ENCODE measurements at regions not wholly inside any gene's neighbourhood (a gene's known extent, or its start where the extent isn't known, plus 50 kb on each side); places are given as distances from the start of the nearest gene placed in this dataset.
"Not testable (repeated sequence)": the region's sequence is repeated elsewhere in the genome, so short reads cannot be mapped to it uniquely, and the experiment has no call there.

- peak; percentile 47 for DNase-seq
- in situ Hi-C loops (cut with MboI; ENCODE audit: low sequenced_read_pairs) = no loop called here
- no peak overlapping the region for H2AFZ ChIP-seq (replicated peaks; ENCODE audit: low read length, poor library complexity)
Measured at GRCh38 chr22:25419247-25420113, 145.0 kb upstream of the GRK3 start.

GRCh38 chr22:25420114-25420441 is 144.4 kb upstream of the GRK3 start:
- H3K18ac ChIP-seq (ENCODE audit: low read depth, low read length); H3K9me3 ChIP-seq (ENCODE audit: control insufficient read depth, insufficient read depth, low read length); DNase-seq; H2BK120ac ChIP-seq (ENCODE audit: low read depth, low read length); H3K9me1 ChIP-seq (ENCODE audit: insufficient read depth, low read length); H2AK5ac ChIP-seq (ENCODE audit: low read depth, low read length); ATAC-seq (ENCODE audit: low read depth); BruUV-seq (replicated peaks); H4K20me1 ChIP-seq (ENCODE audit: insufficient read depth, low read length); H3K23ac ChIP-seq (ENCODE audit: low read depth, low read length); H2AK9ac ChIP-seq (replicated peaks; ENCODE audit: low read depth, low read length, poor library complexity); H3K79me1 ChIP-seq (ENCODE audit: low read depth in 1 of 2, low read length in 2 of 2); H4K8ac ChIP-seq (ENCODE audit: low read depth in 2 of 2, low read length in 2 of 2); intact Hi-C loops (cut with micrococcal nuclease); dilution Hi-C loops (cut with HindIII; ENCODE audit: low sequenced_read_pairs, unreplicated experiment); H4K91ac ChIP-seq (ENCODE audit: insufficient read depth, low read depth, low read length); H2AFZ ChIP-seq (replicated peaks; ENCODE audit: low read length, poor library complexity); H4K5ac ChIP-seq (ENCODE audit: low read depth, low read length); H3K14ac ChIP-seq (replicated peaks; ENCODE audit: low read depth, low read length); H3K9ac ChIP-seq (ENCODE audit: low read depth, low read length); H3K4ac ChIP-seq (ENCODE audit: low read depth, low read length); H3K56ac ChIP-seq (ENCODE audit: extremely low read depth, insufficient read depth, low read length); H3K4me1 ChIP-seq (ENCODE audit: control insufficient read depth, insufficient read depth, low read length); POLR2A ChIA-PET (ENCODE audit: unreplicated experiment); H2BK5ac ChIP-seq (ENCODE audit: low read depth, low read length, poor library complexity, severe bottlenecking); H2BK15ac ChIP-seq (ENCODE audit: low read depth, low read length); H3K27ac ChIP-seq (ENCODE audit: insufficient read depth, low read length); H2BK20ac ChIP-seq (ENCODE audit: low read depth, low read length); in situ Hi-C loops (cut with MboI; ENCODE audit: low sequenced_read_pairs); H3K36me3 ChIP-seq (ENCODE audit: control insufficient read depth, insufficient read depth, low read length): not testable (repeated sequence)
- CTCF ChIA-PET = interaction anchor here (1.1 kb wide), 1 partner anchor 28 kb away, joined by 3 read pairs; no protein-coding TSS in a partner anchor
- H3K27me3 ChIP-seq (ENCODE audit: control insufficient read depth, insufficient read depth, low read length) = peaks cover 75% of the 10 kb centered on the region
- H3K4me2 ChIP-seq (ENCODE audit: low read depth, low read length) = peak overlapping the region; percentile 75
- WGBS, 2 experiments (ENCODE audit: extremely low coverage in 2 of 2, insufficient read length in 1 of 2) = no CpG with 5 or more reads among the region's 6 CpGs
- peak overlapping the region; percentile 17 for H3K4me3 ChIP-seq (ENCODE audit: insufficient read depth, low read depth, low read length)

More at GRCh38 chr22:25419247-25420113, 145.0 kb upstream of the GRK3 start:
- 8% methylated on average over 13 of the region's 25 CpGs; no CpG with 5 or more reads in 1 of the 2 experiments for WGBS, 2 experiments (ENCODE audit: extremely low coverage in 2 of 2, insufficient read length in 1 of 2)
- intact Hi-C loops (cut with micrococcal nuclease) (no loop called here), dilution Hi-C loops (cut with HindIII; ENCODE audit: low sequenced_read_pairs, unreplicated experiment) (no loop called here)
- CTCF ChIA-PET = interaction anchor here (0.6 to 1.1 kb wide), 2 partner anchors 29 to 287 kb away, joined by 3 to 8 read pairs; no protein-coding TSS in a partner anchor
- no peaks in the 10 kb centered on the region; the same call in 1 of the 2 replicates for H3K9me3 ChIP-seq (ENCODE audit: control insufficient read depth, insufficient read depth, low read length)
- no peak overlapping the region for H2AK5ac ChIP-seq (ENCODE audit: low read depth, low read length)
- H3K4ac ChIP-seq (ENCODE audit: low read depth, low read length) = no peak overlapping the region
- no peak overlapping the region for H2BK15ac ChIP-seq (ENCODE audit: low read depth, low read length)
- H3K27me3 ChIP-seq (ENCODE audit: control insufficient read depth, insufficient read depth, low read length) = peaks cover 79% of the 10 kb centered on the region
- H3K18ac ChIP-seq (ENCODE audit: low read depth, low read length) = no peak overlapping the region; the same call in 1 of the 2 replicates
- H3K27ac ChIP-seq (ENCODE audit: insufficient read depth, low read length) = no peak overlapping the region
- H2AK9ac ChIP-seq (replicated peaks; ENCODE audit: low read depth, low read length, poor library complexity) = no peak overlapping the region
- H3K56ac ChIP-seq (ENCODE audit: extremely low read depth, insufficient read depth, low read length) = no peak overlapping the region
- H3K36me3 ChIP-seq (ENCODE audit: control insufficient read depth, insufficient read depth, low read length) = no peaks in the 10 kb centered on the region
- no peak overlapping the region for H2BK20ac ChIP-seq (ENCODE audit: low read depth, low read length)
- no peak overlapping the region for H3K14ac ChIP-seq (replicated peaks; ENCODE audit: low read depth, low read length)
- H3K4me2 ChIP-seq (ENCODE audit: low read depth, low read length) = peak overlapping the region; percentile 75
- no peak overlapping the region for H4K8ac ChIP-seq (ENCODE audit: low read depth in 2 of 2, low read length in 2 of 2)
- H2BK120ac ChIP-seq (ENCODE audit: low read depth, low read length) = no peak overlapping the region
- POLR2A ChIA-PET (ENCODE audit: unreplicated experiment) = interaction anchor here (0.6 kb wide), 1 partner anchor 826 kb away, joined by 3 read pairs; the partner anchor contains the start of gene LRRC75B
- H3K23ac ChIP-seq (ENCODE audit: low read depth, low read length) = no peak overlapping the region
- ATAC-seq (ENCODE audit: low read depth) = peak; percentile 79
- no peaks in the 10 kb centered on the region for H3K79me1 ChIP-seq (ENCODE audit: low read depth in 1 of 2, low read length in 2 of 2)
- no peak overlapping the region for H2BK5ac ChIP-seq (ENCODE audit: low read depth, low read length, poor library complexity, severe bottlenecking)
- no peak overlapping the region for H3K9ac ChIP-seq (ENCODE audit: low read depth, low read length)
- peak overlapping the region; percentile 17 for H3K4me3 ChIP-seq (ENCODE audit: insufficient read depth, low read depth, low read length)
- BruUV-seq (replicated peaks) = no TSS peak
- no peak overlapping the region for H4K5ac ChIP-seq (ENCODE audit: low read depth, low read length)
- TF ChIP-seq USF2 (IDR thresholded peaks at IDR 0.05; ENCODE audit: low read depth, low read length) (peak; percentile 55), CEBPB (IDR thresholded peaks at IDR 0.05; ENCODE audit: low read depth, low read length) (peak; percentile 56), RAD21 (IDR thresholded peaks at IDR 0.05; ENCODE audit: low read length) (no peak)
- H3K4me1 ChIP-seq (ENCODE audit: control insufficient read depth, insufficient read depth, low read length) = peaks cover 6% of the 10 kb centered on the region; the same call in 1 of the 2 replicates
- H4K91ac ChIP-seq (ENCODE audit: insufficient read depth, low read depth, low read length) = no peak overlapping the region
- no peaks in the 10 kb centered on the region for H4K20me1 ChIP-seq (ENCODE audit: insufficient read depth, low read length)
- H3K9me1 ChIP-seq (ENCODE audit: insufficient read depth, low read length) = no peaks in the 10 kb centered on the region

Measured in IMR-90 (cell line).